SK-N-SH treated with all-trans-retinoic acid at 6 μM for 48 hours (cell line): ENCODE measurements at regions not wholly inside any gene's neighbourhood (a gene's known extent, or its start where the extent isn't known, plus 50 kb on each side); places are given as distances from the start of the nearest gene placed in this dataset.

Source experiments
- ATAC-seq: fragments of 200-7000 bp; cut with Tn5 transposase; 3 replicates; pipeline ENCODE4 v1.9.1; 2020; ENCODE audit warnings: mild to moderate bottlenecking, moderate library complexity
- ARNTL ChIP-seq: fragments of 450-650 bp; formaldehyde crosslinking; IDR thresholded peaks from 2 replicates; pipeline ENCODE4 v1.5.0; 2020; ENCODE audit warnings: low read depth, mild to moderate bottlenecking, moderate library complexity, borderline replicate concordance
- BACH2 ChIP-seq: fragments of 250-450 bp; sonication (Bioruptor Pico); IDR thresholded peaks from 2 replicates; pipeline ENCODE4 v1.9.0; 2021; ENCODE audit warnings: mild to moderate bottlenecking, borderline replicate concordance
- CSDC2 ChIP-seq: fragments of 250-450 bp; sonication (Bioruptor Pico); IDR thresholded peaks from 2 replicates; pipeline ENCODE4 v1.5.0; 2020; ENCODE audit warnings: mild to moderate bottlenecking, moderate library complexity
- GLIS3 ChIP-seq: fragments of 250-450 bp; sonication (Bioruptor Pico); IDR thresholded peaks from 2 replicates; pipeline ENCODE4 v1.5.0; 2020; ENCODE audit warnings: mild to moderate bottlenecking, moderate library complexity
- ISL1 ChIP-seq: fragments of 250-450 bp; sonication (Bioruptor Pico); IDR thresholded peaks from 2 replicates; pipeline ENCODE4 v2.1.2; 2022; ENCODE audit warnings: mild to moderate bottlenecking, moderate library complexity
- PATZ1 ChIP-seq: fragments of 250-450 bp; sonication (Bioruptor Pico); IDR thresholded peaks from 2 replicates; pipeline ENCODE4 v1.8.0; 2020; ENCODE audit warnings: mild to moderate bottlenecking, moderate library complexity, borderline replicate concordance
- POU6F1 ChIP-seq: fragments of 250-450 bp; sonication (Bioruptor Pico); IDR thresholded peaks from 2 replicates; pipeline ENCODE4 v1.8.0; 2021; ENCODE audit warnings: low read depth, mild to moderate bottlenecking, moderate library complexity, borderline replicate concordance
- RARB ChIP-seq: fragments of 250-450 bp; sonication (Bioruptor Pico); IDR thresholded peaks from 2 replicates; pipeline ENCODE4 v1.8.0; 2021; ENCODE audit warnings: mild to moderate bottlenecking, moderate library complexity
- TCF4 ChIP-seq: fragments of 250-450 bp; sonication (Bioruptor Pico); IDR thresholded peaks from 2 replicates; pipeline ENCODE4 v1.8.0; 2021; ENCODE audit warnings: mild to moderate bottlenecking, moderate library complexity, borderline replicate concordance
- TOX ChIP-seq: fragments of 250-450 bp; sonication (Bioruptor Pico); IDR thresholded peaks from 2 replicates; pipeline ENCODE4 v1.8.0; 2021; ENCODE audit warnings: mild to moderate bottlenecking, moderate library complexity, borderline replicate concordance
- TSHZ2 ChIP-seq: fragments of 250-450 bp; sonication (Bioruptor Pico); IDR thresholded peaks from 2 replicates; pipeline ENCODE4 v1.5.0; 2020; ENCODE audit warnings: mild to moderate bottlenecking, moderate library complexity
- ZC3H10 ChIP-seq: fragments of 250-450 bp; sonication (Bioruptor Pico); IDR thresholded peaks from 2 replicates; pipeline ENCODE4 v1.5.1; 2021; ENCODE audit warnings: mild to moderate bottlenecking, moderate library complexity
- ZFP3 ChIP-seq: fragments of 250-450 bp; sonication (Bioruptor Pico); IDR thresholded peaks from 2 replicates; pipeline ENCODE4 v1.5.0; 2020; ENCODE audit warnings: mild to moderate bottlenecking, moderate library complexity
- ZFP30 ChIP-seq: fragments of 450-650 bp; formaldehyde crosslinking; IDR thresholded peaks from 2 replicates; pipeline ENCODE4 v1.5.0; 2022; ENCODE audit warnings: mild to moderate bottlenecking, moderate library complexity
- ZNF565 ChIP-seq: fragments of 450-650 bp; formaldehyde crosslinking; conservative IDR thresholded peaks from 2 replicates; pipeline ENCODE4 v1.5.0; 2020; ENCODE audit warnings: low read depth, mild to moderate bottlenecking, moderate library complexity
- ZNF70 ChIP-seq: fragments of 450-650 bp; formaldehyde crosslinking; IDR thresholded peaks from 2 replicates; pipeline ENCODE4 v1.5.0; 2020; ENCODE audit warnings: mild to moderate bottlenecking, moderate library complexity
- ZNF8 ChIP-seq: fragments of 450-650 bp; formaldehyde crosslinking; IDR thresholded peaks from 2 replicates; pipeline ENCODE4 v1.5.0; 2020; ENCODE audit warnings: mild to moderate bottlenecking, moderate library complexity
- TF ChIP-seq, protein P1 (sequence below): fragments of 250-450 bp; sonication (Bioruptor Pico); IDR thresholded peaks from 2 replicates; pipeline ENCODE4 v1.5.1; 2020; ENCODE audit warnings: low read depth, mild to moderate bottlenecking, moderate library complexity

GRCh38 chr6:169083508-169083874 is 170.2 kb downstream of the THBS2 start:
- ATAC-seq: no peak
- TF ChIP-seq ZC3H10 (CRISPR knock-in tag) (no peak), TSHZ2 (CRISPR knock-in tag) (no peak), TOX (CRISPR knock-in tag) (no peak), POU6F1 (CRISPR knock-in tag) (no peak), RARB (CRISPR knock-in tag) (no peak), ZNF70 (CRISPR knock-in tag) (no peak), ZNF565 (no peak), ZFP30 (CRISPR knock-in tag) (no peak), ZNF8 (CRISPR knock-in tag) (no peak), TCF4 (CRISPR knock-in tag) (no peak), CSDC2 (CRISPR knock-in tag) (no peak)

GRCh38 chr6:169082817-169083507 is 170.7 kb downstream of the THBS2 start:
- TF ChIP-seq ARNTL (CRISPR knock-in tag) (no peak), ZFP30 (CRISPR knock-in tag) (no peak), CSDC2 (CRISPR knock-in tag) (no peak), POU6F1 (CRISPR knock-in tag) (no peak), ZFP3 (CRISPR knock-in tag) (no peak), BACH2 (CRISPR knock-in tag) (no peak), GLIS3 (no peak), TSHZ2 (CRISPR knock-in tag) (no peak), ISL1 (no peak), ZNF8 (CRISPR knock-in tag) (no peak), TOX (CRISPR knock-in tag) (no peak), PATZ1 (no peak)
- TF ChIP-seq, protein P1, sequence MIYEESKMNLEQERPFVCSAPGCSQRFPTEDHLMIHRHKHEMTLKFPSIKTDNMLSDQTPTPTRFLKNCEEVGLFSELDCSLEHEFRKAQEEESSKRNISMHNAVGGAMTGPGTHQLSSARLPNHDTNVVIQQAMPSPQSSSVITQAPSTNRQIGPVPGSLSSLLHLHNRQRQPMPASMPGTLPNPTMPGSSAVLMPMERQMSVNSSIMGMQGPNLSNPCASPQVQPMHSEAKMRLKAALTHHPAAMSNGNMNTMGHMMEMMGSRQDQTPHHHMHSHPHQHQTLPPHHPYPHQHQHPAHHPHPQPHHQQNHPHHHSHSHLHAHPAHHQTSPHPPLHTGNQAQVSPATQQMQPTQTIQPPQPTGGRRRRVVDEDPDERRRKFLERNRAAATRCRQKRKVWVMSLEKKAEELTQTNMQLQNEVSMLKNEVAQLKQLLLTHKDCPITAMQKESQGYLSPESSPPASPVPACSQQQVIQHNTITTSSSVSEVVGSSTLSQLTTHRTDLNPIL (CRISPR knock-in tag): no peak
- TF ChIP-seq, all 23 proteins: peak for 0
- no peak for ATAC-seq
